HG03064 (cell line): ENCODE measurements at regions not wholly inside any gene's neighbourhood (a gene's known extent, or its start where the extent isn't known, plus 50 kb on each side); places are given as distances from the start of the nearest gene placed in this dataset.

Experiments used
- ATAC-seq: cut with Tn5 transposase; IDR thresholded peaks from one replicate; pipeline ENCODE4 v1.9.1; 2021; ENCODE audit warnings: low read depth; ENCODE audit not compliant: unreplicated experiment

- ATAC-seq = no peak
Measured at GRCh38 chr18:27839141-27839540, 337.8 kb downstream of the CDH2 start.

GRCh38 chr18:27838225-27838624 is 338.7 kb downstream of the CDH2 start:
- no peak for ATAC-seq

GRCh38 chr18:27826101-27826500 is 350.8 kb downstream of the CDH2 start:
- no peak for ATAC-seq

GRCh38 chr18:27825689-27826088 is 351.2 kb downstream of the CDH2 start:
- no peak for ATAC-seq

GRCh38 chr18:27824841-27825681 is 351.9 kb downstream of the CDH2 start:
- ATAC-seq = no peak

- no peak for ATAC-seq
Measured at GRCh38 chr18:27824275-27824674, 352.7 kb downstream of the CDH2 start.

- no peak for ATAC-seq
Measured at GRCh38 chr18:27823053-27823452, 353.9 kb downstream of the CDH2 start.

GRCh38 chr18:27808683-27809082 is 368.2 kb downstream of the CDH2 start:
- no peak for ATAC-seq

GRCh38 chr18:27803957-27804356 is 373.0 kb downstream of the CDH2 start:
- no peak for ATAC-seq

- ATAC-seq = no peak
Measured at GRCh38 chr18:27797484-27797883, 379.4 kb downstream of the CDH2 start.

GRCh38 chr18:27794181-27794926 is 382.6 kb downstream of the CDH2 start:
- ATAC-seq = no peak

GRCh38 chr18:27793013-27793785 is 383.7 kb downstream of the CDH2 start:
- ATAC-seq = no peak

- ATAC-seq = no peak
Measured at GRCh38 chr18:27789406-27789805, 387.5 kb downstream of the CDH2 start.

- no peak for ATAC-seq
Measured at GRCh38 chr18:27787547-27787946, 389.4 kb downstream of the CDH2 start.

- ATAC-seq = no peak
Measured at GRCh38 chr18:27785815-27786471, 391.0 kb downstream of the CDH2 start.

GRCh38 chr18:27780061-27780745 is 396.7 kb downstream of the CDH2 start:
- no peak for ATAC-seq

- no peak for ATAC-seq
Measured at GRCh38 chr18:27778925-27779324, 398.0 kb downstream of the CDH2 start.

- no peak for ATAC-seq
Measured at GRCh38 chr18:27778441-27778840, 398.5 kb downstream of the CDH2 start.

- ATAC-seq = no peak
Measured at GRCh38 chr18:27772081-27772480, 404.8 kb downstream of the CDH2 start.

GRCh38 chr18:27771571-27771970 is 405.4 kb downstream of the CDH2 start:
- ATAC-seq = no peak
